ENCODE measurements at regions not wholly inside any gene's neighbourhood (a gene's known extent, or its start where the extent isn't known, plus 50 kb on each side); places are given as distances from the start of the nearest gene placed in this dataset.
"Not testable (repeated sequence)": the region's sequence is repeated elsewhere in the genome, so short reads cannot be mapped to it uniquely, and the experiment has no call there.

DNA sequence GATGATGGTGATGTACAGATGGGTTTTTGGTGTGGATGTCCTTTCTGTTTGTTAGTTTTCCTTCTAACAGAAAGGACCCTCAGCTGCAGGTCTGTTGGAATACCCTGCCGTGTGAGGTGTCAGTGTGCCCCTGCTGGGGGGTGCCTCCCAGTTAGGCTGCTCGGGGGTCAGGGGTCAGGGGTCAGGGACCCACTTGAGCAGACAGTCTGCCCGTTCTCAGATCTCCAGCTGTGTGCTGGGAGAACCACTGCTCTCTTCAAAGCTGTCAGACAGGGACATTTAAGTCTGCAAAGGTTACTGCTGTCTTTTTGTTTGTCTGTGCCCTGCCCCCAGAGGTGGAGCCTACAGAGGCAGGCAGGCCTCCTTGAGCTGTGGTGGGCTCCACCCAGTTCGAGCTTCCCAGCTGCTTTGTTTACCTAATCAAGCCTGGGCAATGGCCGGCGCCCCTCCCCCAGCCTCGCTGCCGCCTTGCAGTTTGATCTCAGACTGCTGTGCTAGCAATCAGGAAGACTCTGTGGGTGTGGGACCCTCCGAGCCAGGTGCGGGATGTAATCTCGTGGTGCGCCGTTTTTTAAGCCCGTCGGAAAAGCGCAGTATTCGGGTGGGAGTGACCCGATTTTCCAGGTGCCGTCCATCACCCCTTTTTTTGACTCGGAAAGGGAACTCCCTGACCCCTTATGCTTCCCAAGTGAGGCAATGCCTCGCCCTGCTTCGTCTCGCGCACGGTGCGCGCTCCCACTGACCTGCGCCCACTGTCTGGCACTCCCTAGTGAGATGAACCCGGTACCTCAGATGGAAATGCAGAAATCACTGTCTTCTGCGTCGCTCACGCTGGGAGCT is 408.2 kb downstream of the LNPK start:
- intact Hi-C loops (cut with DNase I); DNase-seq (ENCODE audit: missing footprints); ATAC-seq: not testable (repeated sequence)

DNA sequence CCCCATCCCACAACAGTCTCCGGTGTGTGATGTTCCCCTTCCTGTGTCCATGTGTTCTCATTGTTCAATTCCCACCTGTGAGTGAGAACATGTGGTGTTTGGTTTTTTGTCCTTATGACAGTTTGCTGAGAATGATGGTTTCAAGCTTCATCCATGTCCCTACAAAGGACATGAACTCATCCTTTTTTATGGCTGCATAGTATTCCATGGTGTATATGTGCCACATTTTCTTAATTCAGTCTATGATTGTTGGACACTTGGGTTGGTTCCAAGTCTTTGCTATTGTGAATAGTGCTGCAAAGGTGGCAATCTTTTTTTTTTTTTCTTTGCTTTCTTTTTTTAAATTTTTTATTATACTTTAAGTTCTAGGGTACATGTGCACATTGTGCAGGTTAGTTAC is 406.7 kb upstream of the ATP5MC3 start:
- intact Hi-C loops (cut with DNase I); ATAC-seq; DNase-seq (ENCODE audit: missing footprints): not testable (repeated sequence)

DNA sequence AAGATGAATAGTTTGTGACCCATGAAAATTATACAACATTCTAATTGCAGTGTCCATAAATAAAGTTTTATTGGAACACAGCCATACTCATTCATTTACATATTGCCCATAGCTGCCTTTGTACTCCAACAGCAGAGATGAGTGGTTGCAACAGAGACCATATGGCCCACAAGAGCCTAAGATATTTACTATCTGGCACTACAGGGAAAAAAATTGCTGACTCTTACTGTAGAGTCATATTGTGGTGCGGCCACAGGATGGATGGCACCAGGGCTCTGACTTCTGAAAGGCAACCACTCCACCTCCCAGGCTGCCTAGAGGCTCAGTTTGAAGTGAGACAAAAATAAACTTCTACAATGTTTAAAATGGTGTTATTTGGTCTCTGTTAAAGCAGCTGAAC is 404.0 kb upstream of the ATP5MC3 start:
- intact Hi-C loops (cut with DNase I): no loop called here
- DNase-seq (ENCODE audit: missing footprints) (no peak), ATAC-seq (no peak)

DNA sequence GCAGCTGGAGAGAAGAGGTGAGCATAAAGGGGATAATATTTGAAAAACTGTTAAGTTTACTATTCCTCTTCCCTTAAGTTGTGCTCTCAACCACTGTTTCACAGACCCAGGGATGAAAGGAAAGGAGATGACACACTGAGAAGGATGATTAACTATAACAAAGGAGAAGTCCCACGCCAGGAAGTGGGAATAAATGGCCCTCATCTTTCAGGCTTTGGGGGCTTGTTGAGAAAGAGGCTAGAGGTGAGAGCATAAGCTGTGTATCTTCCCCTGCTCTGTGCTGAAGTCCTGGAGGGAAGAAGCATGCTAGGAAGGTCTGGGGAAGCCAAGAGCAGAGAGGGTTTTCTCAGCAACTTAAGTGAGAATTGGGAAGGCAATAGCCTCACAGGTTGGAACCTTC is 399.1 kb upstream of the ATP5MC3 start:
- ATAC-seq: no peak
- intact Hi-C loops (cut with DNase I): no loop called here
- no peak for DNase-seq (ENCODE audit: missing footprints)

DNA sequence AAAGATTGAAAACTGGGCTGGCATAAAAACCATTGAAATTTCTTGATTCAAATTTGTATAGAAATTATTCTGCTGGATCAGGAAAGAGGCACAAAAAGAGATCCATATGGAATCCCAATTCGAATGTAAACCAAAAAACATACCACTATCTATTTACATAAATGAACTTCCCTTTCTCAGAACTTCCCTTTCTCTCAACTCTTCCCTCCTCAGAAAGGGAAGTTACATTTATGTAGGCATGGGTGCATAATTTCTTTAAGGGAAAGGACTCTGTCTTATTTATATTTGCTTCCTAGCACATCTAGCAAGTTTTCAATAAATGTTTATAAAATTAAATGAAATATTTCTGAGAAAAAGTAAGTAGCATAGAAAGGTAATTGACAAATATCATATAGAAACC is 398.1 kb upstream of the ATP5MC3 start:
- intact Hi-C loops (cut with DNase I): no loop called here
- DNase-seq (ENCODE audit: missing footprints): no peak
- no peak for ATAC-seq

DNA sequence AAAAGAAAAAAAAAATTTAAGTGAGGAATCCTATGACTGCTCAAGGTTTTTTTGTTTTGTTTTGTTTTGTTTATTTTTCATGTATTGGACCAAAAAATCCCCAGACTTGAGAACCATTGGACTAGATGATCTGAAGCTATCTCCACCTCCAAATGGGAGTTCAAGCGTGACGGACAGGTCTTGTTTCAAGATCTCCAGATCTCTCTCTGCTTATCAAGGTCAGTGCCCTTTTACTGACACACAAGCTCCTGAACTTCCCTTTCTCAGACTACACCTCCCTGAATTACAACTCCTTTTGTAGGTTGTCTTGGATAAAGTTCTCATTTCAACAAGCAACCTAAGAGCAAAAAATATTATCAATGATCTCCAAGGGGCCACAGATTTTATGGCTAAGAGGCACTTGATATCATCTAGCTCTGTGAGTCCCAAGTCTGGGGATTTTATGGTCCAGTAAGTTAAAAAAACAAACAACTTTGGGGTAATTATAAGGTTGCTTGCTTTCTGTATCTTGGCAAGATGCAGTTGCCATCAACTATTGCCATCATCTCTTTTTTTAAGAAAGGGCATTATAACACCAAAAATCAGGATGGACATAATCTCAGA is 396.0 kb upstream of the ATP5MC3 start:
- DNase-seq (ENCODE audit: missing footprints): no peak

DNA sequence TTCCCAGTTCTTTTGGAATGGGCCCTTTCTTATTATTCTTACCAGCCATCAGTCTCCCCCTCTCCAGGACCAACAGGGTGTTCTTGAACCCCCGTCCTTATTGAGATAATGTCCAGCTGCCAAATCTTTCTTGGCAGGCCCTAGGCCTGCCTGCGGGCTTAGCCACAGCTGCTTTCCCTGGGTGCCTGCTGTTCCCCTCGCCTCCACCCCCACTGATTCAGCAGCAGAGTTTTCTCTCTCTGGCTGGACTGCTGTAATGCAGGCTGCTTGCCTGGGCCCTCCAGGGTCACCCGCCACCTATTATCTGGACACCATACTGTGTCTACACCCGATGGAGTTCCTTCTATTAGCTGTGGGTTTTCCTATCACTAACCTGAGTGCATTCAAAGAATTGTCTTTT is 395.4 kb upstream of the ATP5MC3 start:
- ATAC-seq (peak; percentile 59), DNase-seq (ENCODE audit: missing footprints) (no peak)
- intact Hi-C loops (cut with DNase I): no loop called here

More for the DNA sequence above, 396.0 kb upstream of the ATP5MC3 start:
- intact Hi-C loops (cut with DNase I): no loop called here
- no peak for ATAC-seq

DNA sequence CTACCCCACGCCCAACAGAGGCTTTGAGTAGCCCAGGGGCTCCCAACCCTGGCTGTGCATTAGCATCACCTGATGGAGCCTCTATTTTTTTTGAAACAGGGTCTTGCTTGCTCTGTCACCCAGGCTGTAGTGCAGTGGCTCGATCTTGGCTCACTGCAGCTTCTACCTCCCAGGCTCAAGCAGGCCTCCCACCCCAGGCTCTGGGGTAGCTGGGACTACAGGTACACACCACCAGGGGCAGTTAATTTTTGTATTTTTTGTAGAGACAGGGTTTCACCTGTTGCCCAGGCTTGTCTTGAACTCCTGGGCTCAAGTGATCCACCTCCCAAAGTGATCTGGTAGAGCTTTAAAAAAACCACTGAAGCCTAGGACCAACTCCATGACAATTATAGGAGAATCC is 394.8 kb upstream of the ATP5MC3 start:
- intact Hi-C loops (cut with DNase I): no loop called here
- no peak for ATAC-seq
- no peak for DNase-seq (ENCODE audit: missing footprints)

DNA sequence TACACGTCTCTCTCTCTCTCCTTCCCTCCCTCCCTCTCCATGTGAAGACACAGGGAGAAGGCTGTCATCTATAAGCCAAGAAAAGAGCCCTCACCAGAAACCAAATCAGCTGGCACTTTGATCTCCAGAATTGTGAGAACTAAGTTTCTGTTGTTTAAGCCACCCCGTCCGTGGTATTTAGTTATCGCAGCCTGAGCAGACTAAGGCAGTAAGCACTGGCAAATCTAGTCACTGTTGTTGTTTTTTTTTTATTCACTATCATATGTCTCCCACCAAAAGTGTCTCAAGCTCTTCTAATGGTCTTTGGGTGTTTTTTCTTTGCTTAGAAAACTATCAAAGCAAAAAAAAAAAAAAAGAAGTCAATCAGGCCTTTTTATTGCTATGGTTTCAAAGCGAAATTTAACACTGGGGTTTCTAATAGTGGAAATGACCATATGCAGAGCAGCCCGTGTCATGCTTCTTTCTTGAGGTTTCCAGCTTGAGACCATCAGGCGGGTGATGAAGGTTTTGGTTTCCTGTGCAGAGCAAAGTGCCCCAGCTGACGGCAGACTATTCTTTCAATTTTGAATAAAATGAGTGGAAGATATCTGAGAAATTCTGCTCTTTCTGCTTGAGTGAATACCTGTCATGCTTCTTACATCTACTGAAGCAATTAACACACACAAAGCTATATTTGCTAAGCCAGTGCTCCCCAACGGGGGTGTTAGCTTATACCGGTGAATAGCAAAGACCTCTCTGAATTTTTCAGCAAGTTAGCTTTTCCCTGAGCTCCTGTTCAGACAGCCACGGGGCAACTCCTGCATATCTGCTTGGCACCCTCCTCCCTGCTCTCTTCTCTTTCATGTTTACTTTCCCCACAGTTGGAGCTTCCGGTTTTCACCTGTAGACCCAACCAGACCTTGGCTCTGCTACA is 394.1 kb upstream of the ATP5MC3 start:
- peak; percentile 52 for ATAC-seq
- intact Hi-C loops (cut with DNase I): no loop called here

DNA sequence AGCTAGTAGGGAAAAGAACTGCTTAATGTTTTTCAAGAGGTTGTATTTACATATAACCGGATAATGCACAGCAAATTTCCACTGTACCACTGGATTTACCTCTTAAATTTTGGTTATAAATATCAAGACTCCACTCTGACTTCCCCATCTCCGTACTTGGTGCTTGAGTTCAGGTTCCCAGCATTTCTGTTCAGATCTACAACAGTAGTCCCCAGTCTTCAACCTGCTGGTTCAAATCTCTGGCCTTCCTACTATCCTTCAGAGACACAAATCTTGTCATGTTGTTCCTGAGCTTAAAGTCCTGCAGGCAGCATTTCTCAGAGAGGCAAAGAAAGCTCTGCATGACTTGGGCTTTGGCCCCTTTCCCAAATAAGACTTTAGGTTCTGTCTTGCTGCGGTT is 392.6 kb upstream of the ATP5MC3 start:
- DNase-seq (ENCODE audit: missing footprints): no peak
- no peak for ATAC-seq

More for the DNA sequence above, 394.1 kb upstream of the ATP5MC3 start:
- no peak for DNase-seq (ENCODE audit: missing footprints)

DNA sequence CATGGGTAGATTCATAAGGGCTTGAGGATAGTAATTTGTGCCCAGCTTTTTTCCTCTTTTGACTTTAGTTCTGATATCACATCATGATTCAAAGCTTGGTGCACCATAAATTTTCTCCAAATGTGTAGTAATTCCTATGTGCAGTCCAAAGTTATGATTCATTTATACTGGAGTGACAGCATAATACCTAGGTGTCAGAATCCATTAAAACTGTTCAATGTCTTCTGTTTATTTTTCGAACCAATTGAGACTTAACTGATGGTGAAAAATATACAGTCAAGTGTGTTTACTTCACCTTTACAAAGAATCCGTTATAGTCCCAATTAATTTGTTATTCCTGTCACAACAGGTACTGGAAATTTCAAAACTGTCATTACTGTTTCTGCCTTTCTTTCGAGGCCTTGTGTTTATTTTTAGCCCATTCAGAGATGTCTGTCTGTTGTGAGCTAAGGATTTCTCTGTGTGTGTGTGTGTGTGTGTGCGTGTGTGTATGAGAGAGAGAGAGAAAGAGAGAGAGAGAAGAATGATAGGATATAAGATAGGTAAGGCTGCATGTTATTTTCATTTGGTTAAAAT is 389.7 kb upstream of the ATP5MC3 start:
- intact Hi-C loops (cut with DNase I): no loop called here
- DNase-seq (ENCODE audit: missing footprints) (no peak), ATAC-seq (no peak)

More for the DNA sequence above, 392.6 kb upstream of the ATP5MC3 start:
- intact Hi-C loops (cut with DNase I): no loop called here

DNA sequence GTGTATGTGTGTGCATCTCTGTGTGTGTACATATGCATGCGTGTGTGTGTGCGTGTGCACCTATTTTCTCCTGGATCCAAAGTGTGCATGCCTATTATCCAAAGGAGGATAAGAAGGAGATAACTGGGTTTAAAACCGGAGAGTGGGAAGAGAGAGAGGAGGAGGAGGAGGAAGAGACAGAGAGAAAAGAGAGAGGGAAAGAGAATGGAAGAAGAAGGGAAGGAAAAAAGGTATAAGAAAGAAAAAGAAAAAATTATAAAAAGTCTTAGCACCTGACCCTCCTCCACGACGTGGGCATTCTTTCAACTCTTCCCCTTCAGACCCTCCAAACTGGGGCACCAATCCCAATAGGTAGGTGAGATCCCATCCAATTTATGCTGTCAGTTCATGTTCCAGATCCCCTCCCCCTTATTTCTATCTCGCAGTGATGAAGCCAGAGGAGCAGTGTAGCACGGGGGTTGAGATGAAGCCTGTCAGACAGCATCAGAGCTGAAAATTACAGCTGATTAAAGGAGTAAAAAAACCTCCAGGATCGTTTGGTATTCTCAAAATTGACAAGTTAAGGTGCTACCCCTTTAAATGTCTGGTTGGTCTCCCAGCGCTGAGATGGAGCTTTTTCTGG is 386.7 kb upstream of the ATP5MC3 start:
- ATAC-seq (no peak), DNase-seq (ENCODE audit: missing footprints) (no peak)
- intact Hi-C loops (cut with DNase I): no loop called here

DNA sequence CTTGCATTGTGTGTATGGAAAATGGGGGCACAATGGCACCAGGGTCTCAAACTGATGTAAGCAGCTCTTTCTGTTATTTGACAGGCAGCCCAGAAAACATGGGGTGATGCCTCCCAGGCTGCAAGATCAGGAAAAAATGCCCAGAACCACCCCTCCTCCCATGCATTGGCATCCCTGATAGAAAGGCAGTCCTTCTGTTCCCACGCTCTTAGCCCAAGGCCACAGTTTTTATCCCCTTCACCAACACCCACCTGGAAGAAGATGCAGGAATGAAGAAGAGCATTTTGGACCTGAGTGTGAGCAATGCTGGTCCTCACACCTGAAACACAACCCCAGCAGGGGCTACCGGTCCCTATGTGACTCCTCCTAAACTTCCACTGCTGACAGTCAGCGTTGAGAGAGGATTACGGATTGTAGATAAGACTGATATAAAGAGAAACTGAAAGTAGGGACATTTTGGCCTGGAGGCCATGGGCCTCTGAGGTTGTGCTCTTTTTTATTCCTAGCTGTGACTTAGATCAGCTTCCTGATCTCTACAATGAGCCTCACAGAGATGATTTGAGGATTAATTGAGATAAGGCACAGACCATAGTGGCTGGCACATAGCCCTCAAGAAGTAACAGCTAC is 386.0 kb upstream of the ATP5MC3 start:
- intact Hi-C loops (cut with DNase I): no loop called here
- ATAC-seq: peak; percentile 48
- no peak for DNase-seq (ENCODE audit: missing footprints)

DNA sequence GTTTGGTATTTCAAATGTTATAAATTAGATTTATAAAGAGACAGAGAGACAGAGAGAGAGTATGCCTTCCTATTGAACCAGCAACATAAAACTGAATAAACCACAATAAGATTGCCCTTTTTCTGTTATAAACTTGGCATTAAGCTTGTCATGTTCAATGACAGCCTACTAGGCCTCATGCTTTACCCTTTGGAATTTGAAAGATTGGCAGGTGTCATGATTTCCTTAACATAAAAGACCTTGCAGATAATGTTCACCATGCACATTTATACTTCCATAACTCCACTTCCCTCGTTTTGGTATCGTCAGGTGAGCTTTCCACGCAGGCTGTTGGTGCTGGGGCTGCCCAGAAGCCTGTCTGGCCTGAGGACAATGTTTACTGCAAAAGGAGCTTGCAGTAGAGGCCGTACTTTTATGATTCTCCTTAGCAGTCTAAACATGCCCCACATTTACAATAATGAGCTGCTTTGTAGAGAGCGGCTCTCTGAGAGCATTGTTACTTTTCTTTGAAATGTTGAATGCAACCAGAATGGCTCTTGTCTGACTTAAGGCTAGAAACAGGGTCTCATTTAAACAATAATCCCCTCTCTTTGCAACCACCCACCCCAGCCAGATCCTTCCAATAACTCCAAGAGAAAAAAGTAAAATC is 379.1 kb upstream of the ATP5MC3 start:
- intact Hi-C loops (cut with DNase I): no loop called here
- no peak for DNase-seq (ENCODE audit: missing footprints)

DNA sequence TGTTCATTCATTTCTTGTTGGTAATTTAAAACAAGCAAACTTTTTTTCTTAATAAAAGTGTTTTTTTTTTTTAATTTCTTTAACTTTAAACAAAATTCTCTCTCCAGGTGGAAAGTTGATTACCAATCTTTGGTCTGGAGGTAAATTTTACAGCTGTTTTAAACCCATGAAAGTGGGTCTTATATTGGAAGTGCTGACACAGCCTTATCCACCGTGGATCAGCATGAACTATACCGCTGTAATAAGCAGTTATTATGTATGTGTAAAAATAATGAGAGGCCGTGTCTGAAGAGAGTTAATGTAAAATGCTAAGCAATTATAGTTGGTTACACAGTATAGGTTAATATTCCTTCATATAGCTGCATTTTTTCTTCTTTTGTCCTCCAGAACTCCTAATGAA is 378.1 kb upstream of the ATP5MC3 start:
- intact Hi-C loops (cut with DNase I): no loop called here
- no peak for DNase-seq (ENCODE audit: missing footprints)
- no peak for ATAC-seq

More for the DNA sequence above, 379.1 kb upstream of the ATP5MC3 start:
- no peak for ATAC-seq

DNA sequence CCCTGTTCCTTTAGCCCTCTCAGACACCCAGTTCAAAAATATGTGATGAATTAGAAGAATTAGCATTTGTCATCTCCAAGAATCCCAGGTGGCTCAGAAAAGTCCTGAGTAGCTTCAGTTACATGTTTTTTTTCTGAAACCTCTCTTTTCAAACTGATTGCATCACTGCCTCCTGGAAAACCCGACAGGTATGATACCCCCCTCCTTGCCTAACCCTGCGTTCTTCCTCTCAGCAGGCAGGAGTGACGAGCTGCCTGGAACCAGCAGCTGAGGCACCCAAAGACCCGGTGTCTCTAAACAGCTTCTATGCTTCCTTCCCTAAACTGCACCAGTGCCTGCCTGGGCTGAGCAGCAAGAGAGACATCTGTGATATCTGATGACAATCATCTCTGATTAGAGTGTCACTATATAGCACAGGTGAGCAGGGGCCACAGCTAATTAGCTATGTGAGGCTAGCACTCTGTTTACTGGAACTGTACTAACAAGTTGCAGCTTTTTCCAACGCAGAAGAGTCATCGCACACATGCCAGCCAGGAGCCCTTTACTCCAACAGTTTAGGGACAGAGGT is 376.4 kb upstream of the ATP5MC3 start:
- intact Hi-C loops (cut with DNase I): no loop called here
- ATAC-seq: no peak

DNA sequence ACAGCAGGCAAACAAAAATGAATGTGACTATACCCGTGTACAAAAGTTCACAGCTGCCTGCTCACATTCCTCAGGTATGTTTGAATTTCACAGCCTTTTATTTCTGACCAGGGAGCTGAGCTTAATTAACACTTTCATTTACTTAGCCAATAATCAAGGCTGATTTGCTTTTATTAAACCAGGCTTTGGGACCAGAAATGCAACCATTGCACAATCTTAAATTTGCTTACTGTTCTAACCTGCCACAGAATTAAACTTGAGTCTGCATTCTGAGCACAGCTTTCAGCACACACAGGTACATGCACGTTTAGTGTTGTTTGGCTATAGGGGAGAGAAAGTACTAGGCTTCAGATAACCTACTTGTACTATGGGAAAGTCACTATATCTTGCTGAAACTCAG is 372.4 kb upstream of the ATP5MC3 start:
- ATAC-seq: no peak
- intact Hi-C loops (cut with DNase I): no loop called here

More for the DNA sequence above, 376.4 kb upstream of the ATP5MC3 start:
- DNase-seq (ENCODE audit: missing footprints): no peak

More for the DNA sequence above, 372.4 kb upstream of the ATP5MC3 start:
- no peak for DNase-seq (ENCODE audit: missing footprints)
